WI38 (cell line): ENCODE measurements at regions not wholly inside any gene's neighbourhood (a gene's known extent, or its start where the extent isn't known, plus 50 kb on each side); places are given as distances from the start of the nearest gene placed in this dataset.

Experiments
- H3K4me3 ChIP-seq: 2 replicates; pipeline ENCODE4 v1.5.1; 2011; ENCODE audit warnings: low read depth, mild to moderate bottlenecking, control low read depth, low read length
- CTCF ChIP-seq: IDR thresholded peaks from 2 replicates; pipeline ENCODE4 v1.5.1; 2012; ENCODE audit warnings: low read depth, mild to moderate bottlenecking, control low read depth, low read length

DNA sequence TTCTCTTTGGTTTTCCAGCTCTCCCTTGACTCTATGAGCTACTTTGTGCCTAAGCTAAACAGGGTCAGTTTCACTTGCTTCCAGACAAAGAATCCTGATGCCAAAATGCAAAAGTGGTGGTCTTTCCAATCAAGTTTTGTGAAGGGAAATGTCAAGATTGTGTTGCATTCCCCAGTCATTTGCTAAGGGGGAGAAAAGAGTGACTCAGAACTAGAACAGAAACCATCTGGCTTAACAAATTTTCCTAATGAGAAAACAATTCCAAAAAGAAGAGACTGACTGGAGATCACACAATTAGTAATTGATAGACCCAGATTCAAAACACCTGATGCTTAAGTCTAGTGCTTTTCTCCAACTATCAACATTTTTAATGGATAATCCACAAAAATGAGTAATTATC, 235.1 kb upstream of the DIO2 start:
- H3K4me3 ChIP-seq, result no peak overlapping the region
- TF ChIP-seq CTCF, result no peak

DNA sequence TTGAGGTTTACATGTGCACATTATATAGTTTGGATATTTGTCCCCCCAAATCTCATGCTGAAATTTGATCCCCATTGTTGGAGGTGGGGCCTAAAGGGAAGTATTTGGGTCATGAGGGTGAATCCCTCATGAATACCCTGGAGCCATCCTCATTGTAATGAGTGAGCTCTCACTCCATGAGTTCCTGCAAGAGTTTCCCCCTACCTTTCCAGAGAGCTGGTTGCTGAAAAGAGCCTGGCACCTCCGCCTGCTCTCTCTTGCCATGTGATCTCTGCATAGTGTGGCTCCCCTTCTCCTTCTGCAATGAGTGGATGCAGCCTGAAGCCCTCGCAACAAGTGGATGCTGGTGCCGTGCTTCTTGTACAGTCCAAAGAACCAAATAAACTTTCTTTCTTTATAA, 234.3 kb upstream of the DIO2 start:
- no peak overlapping the region for H3K4me3 ChIP-seq
- no peak for TF ChIP-seq CTCF

DNA sequence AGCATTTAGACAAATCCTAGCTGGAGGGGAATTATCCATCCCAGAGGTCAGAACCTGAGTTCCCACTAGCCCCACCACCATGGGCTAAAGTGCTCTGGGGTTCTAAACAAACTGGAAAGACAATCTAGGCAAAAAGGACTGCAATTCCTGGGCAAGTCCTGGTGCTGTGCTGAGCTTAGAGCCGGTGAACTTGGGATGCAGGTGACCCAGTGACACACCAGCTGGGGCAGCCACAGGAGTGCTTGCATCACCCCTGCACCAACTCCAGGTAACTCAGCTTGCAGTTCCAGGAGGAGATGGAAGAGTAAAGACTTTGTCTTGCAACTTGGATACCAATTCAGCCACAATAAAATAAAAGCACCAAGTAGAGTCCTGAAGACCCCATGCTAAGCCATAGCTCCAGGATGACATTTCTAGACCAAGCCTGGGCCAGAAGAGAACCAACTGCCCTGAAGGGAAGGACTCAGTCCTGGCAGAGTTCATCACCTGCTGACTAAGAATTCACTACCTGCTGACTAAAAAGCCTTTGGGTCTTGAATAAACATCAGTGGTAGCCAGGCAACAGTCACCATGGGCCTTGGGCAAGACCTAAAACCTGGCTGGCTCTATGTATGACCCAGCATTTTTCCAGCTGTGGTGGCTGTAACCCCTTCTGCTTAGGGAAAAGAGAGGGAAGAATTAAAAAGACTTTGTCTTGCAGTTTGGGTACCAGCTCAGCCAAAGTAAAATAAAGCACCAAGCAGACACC, 223.4 kb upstream of the DIO2 start:
- no peak overlapping the region for H3K4me3 ChIP-seq

DNA sequence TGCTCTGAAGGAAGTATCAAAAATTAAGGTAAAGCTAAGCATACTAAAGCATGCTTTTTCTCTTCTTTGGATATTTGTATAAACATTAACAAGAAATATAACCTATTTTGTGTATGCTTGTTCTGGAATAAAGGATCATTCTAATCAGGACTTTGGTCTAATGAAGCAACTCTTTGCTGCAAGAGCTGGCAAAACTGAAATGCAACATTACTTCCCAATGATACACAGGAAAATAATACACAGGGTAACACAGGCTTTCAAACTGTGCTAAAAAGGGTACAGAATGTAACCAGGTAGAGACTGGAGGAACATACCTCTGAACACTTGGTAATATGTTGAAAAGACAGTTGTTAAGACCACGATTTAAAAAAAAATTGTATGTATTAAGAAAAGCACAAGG, 222.5 kb upstream of the DIO2 start:
- H3K4me3 ChIP-seq, result no peak overlapping the region
- TF ChIP-seq CTCF, result no peak

More for the DNA sequence above, 223.4 kb upstream of the DIO2 start:
- no peak for TF ChIP-seq CTCF

- no peak for TF ChIP-seq CTCF
- no peak overlapping the region for H3K4me3 ChIP-seq
Measured at GRCh38 chr14:80428671-80429070, 217.4 kb upstream of the DIO2 start.

DNA sequence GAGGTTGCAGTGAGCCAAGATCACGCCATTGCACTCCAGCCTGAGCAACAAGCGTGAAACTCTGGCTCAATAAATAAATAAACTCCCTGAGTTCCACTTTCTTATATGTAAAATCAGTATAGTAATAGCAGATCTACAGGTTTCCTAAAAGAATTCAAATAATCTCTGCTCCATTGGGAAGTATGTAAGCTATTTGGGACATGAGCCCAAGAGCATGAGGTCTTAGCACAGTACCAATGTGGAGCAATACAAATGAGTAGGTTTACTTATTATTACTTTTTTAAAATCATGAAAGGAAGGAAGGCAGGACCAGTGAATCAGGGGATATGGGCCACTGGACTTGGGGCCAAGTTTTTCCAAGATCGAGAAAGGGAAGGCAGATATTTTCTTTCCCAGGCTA, 216.9 kb upstream of the DIO2 start:
- no peak for TF ChIP-seq CTCF
- no peak overlapping the region for H3K4me3 ChIP-seq

GRCh38 chr14:80427101-80427500, 215.8 kb upstream of the DIO2 start:
- H3K4me3 ChIP-seq, result no peak overlapping the region
- TF ChIP-seq CTCF, result no peak
